ENCODE measurements at regions not wholly inside any gene's neighbourhood (a gene's known extent, or its start where the extent isn't known, plus 50 kb on each side); places are given as distances from the start of the nearest gene placed in this dataset.

DNA sequence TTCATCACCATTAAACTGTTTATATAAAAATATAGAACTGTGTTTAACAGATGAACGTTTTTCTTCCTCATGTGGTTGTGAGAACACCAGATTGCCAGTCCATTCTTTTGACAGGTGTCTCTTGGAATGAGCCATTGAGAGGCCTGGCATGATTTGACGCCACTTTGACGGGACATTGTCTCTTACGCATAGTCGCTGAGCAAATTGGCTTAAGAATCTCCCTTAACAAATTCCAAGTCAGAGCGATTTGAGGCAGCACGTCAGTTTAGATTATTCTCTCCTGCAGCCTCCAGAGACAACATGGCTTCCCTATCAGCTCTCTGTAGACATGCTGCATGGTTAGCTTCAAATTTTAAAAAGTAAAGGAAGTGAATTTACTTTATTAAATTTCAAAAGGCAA is 510.7 kb upstream of the ACO1 start:
- TF ChIP-seq, protein P1, sequence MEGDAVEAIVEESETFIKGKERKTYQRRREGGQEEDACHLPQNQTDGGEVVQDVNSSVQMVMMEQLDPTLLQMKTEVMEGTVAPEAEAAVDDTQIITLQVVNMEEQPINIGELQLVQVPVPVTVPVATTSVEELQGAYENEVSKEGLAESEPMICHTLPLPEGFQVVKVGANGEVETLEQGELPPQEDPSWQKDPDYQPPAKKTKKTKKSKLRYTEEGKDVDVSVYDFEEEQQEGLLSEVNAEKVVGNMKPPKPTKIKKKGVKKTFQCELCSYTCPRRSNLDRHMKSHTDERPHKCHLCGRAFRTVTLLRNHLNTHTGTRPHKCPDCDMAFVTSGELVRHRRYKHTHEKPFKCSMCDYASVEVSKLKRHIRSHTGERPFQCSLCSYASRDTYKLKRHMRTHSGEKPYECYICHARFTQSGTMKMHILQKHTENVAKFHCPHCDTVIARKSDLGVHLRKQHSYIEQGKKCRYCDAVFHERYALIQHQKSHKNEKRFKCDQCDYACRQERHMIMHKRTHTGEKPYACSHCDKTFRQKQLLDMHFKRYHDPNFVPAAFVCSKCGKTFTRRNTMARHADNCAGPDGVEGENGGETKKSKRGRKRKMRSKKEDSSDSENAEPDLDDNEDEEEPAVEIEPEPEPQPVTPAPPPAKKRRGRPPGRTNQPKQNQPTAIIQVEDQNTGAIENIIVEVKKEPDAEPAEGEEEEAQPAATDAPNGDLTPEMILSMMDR (IDR thresholded peaks at IDR 0.05), result no peak
- no peak for TF ChIP-seq POLR2A (IDR thresholded peaks at IDR 0.05)
